ENCODE measurements at regions not wholly inside any gene's neighbourhood (a gene's known extent, or its start where the extent isn't known, plus 50 kb on each side); places are given as distances from the start of the nearest gene placed in this dataset.

DNA sequence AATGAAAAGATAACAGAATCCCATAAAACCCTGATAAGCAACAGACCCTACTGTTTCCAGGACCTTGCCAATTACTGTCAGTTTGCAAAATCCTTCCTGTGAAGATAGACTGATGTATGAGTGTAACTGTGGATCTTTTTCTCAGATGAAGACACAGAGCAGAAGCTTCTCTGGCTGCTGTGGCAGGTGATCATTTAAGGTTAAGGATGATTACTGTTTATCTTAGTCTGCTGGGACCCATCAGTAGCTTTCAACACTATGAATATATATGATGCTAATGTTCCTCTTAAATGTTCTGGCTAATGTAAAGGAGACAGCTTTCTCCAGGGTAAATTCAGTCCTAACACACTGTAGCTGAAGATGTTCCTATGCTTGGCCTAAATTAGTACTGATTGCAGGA is 56.0 kb upstream of the CTTNBP2 start:
- DNase-seq, result no peak
- no peaks in the 10 kb centered on the region for H3K9me3 ChIP-seq (ENCODE audit: control insufficient read depth, low read length, poor library complexity, severe bottlenecking)
- Mint-ChIP-seq H3K4me1 (no peaks in the 10 kb centered on the region), H3K4me3 (no peak overlapping the region), H3K36me3 (ENCODE audit: low read depth) (no peaks in the 10 kb centered on the region), H3K27ac (no peak overlapping the region), H3K27me3 (no peaks in the 10 kb centered on the region)
- ATAC-seq, result no peak

DNA sequence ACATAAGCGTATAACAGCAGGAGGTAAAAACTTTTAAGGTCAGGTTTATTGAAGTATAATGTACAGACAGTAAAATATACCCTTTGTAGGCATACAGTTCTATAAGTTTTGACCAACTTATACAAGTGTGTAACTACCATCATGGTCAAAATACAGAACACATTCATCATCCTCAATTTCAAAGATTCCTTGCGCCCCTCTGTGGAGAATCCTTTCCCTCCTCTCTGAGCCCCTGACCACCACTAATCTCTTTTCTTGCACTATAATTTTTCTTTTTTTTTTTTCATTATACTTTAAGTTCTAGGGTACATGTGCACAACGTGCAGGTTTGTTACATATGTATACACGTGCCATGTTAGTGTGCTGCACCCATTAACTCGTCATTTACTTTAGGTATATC is 58.1 kb upstream of the CTTNBP2 start:
- no peak for ATAC-seq
- H3K4me3 Mint-ChIP-seq, result no peak overlapping the region
- H3K27me3 Mint-ChIP-seq, result no peaks in the 10 kb centered on the region
- no peaks in the 10 kb centered on the region for H3K9me3 ChIP-seq (ENCODE audit: control insufficient read depth, low read length, poor library complexity, severe bottlenecking)
- H3K36me3 Mint-ChIP-seq (ENCODE audit: low read depth), result no peaks in the 10 kb centered on the region
- DNase-seq, result no peak
- H3K4me1 Mint-ChIP-seq, result no peaks in the 10 kb centered on the region
- H3K27ac Mint-ChIP-seq, result no peak overlapping the region

DNA sequence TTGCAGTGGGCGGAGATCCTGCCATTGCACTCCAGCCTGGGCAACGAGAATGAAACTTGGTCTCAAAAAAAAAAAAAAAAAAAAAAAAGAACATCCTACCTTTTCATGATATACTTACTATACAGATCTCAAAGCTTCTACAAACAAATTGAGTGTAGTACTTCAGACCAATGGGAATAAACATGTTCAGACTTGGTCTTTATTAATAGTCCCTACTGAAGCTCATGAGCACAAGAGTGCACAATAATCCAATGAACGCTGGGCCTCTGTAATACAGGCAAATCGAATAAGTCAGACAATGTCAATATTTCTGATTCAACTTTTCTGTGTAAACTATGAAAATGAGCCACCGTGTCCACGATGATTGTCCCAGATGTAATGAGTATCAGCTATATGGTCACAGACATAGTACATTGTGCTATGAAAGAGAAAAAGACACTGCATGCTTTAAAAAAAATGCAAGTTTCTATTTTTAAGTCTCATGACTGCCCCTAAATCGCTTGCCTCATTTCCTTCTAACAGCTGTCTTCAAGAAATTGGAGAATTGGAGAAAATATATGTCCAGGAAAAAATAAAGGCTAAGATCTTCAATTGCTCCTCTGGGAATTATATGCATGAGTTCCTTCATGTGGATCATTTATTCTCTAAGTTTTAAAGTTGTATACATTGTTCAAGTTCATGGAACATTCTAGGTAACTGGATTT is 64.0 kb upstream of the CTTNBP2 start:
- H3K36me3 Mint-ChIP-seq (ENCODE audit: low read depth), result no peaks in the 10 kb centered on the region

DNA sequence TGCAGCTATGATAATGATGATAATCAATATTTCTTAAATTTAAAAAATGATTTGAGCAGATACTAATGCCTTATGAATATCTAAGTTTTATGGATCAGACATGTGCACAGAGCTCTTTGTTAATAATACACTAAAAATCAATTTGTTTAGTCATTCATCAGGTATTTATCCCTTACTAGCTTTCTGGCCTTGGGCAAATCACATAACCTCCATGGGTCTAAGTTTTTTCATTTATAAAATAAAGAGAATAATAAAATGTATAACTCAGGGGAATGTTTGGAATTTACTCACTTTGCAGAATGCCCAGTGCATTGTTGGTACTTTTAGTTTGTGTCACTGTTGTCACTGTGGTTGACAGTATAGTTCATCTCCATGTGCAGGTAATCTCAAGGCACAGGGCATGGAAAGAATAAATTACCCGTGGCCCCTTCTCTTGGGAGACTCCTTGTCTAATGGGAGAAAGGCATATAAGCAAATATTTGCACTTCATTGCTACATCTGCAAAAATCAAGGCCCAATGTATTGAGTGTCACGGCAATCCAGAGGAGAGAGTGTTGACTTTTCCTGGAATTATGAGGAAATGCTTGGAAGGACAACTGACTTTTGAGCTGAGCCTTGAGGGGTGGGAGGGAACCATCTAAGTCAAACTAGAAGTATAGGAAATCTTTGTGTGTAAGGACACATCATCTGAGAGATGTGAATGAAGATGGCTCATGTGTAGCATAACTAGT is 64.7 kb upstream of the CTTNBP2 start:
- H3K27me3 Mint-ChIP-seq, result no peaks in the 10 kb centered on the region
- ATAC-seq, result no peak

More for the DNA sequence above, 64.0 kb upstream of the CTTNBP2 start:
- no peak overlapping the region for H3K27ac Mint-ChIP-seq
- DNase-seq, result no peak
- no peaks in the 10 kb centered on the region for H3K9me3 ChIP-seq (ENCODE audit: control insufficient read depth, low read length, poor library complexity, severe bottlenecking)
- no peaks in the 10 kb centered on the region for H3K27me3 Mint-ChIP-seq
- H3K4me3 Mint-ChIP-seq, result no peak overlapping the region
- H3K4me1 Mint-ChIP-seq, result no peaks in the 10 kb centered on the region
- ATAC-seq, result no peak

DNA sequence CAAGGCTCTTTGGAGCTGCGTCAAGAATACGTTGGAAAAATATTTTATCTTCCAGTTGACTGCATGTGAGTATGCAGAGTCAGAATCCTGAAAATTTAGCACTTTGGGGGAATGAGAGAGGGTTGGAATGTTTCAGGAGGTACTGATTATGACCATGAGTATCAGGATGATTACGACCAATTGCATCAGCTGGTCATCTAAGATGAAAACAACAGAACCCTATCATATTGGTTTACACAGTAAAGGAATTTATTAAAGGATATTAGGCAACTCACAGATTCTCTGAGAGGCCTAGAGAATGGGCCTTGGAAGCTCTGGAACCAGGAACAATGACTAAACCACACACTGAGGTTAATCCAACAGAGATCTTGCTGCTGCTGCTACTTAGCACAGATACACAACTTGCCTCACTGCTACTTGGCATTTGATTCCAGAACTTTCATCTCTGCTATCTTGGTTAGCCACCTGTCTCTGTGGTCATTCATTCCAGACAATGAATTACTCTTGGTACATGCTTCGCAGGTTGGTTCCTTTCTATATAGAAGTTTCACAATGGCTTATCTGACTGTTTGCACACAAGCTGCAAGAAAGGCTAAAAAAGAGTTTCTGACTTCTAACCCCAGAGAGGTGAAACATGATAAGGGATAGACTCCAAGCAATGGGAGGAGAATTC is 68.0 kb upstream of the CTTNBP2 start:
- DNase-seq, result no peak
- no peaks in the 10 kb centered on the region for H3K9me3 ChIP-seq (ENCODE audit: control insufficient read depth, low read length, poor library complexity, severe bottlenecking)
- H3K27me3 Mint-ChIP-seq, result no peaks in the 10 kb centered on the region
- no peaks in the 10 kb centered on the region for H3K36me3 Mint-ChIP-seq (ENCODE audit: low read depth)
- H3K4me1 Mint-ChIP-seq, result no peaks in the 10 kb centered on the region
- H3K27ac Mint-ChIP-seq, result no peak overlapping the region
- no peak overlapping the region for H3K4me3 Mint-ChIP-seq
- ATAC-seq, result no peak

More for the DNA sequence above, 64.7 kb upstream of the CTTNBP2 start:
- no peak overlapping the region for H3K27ac Mint-ChIP-seq
- H3K9me3 ChIP-seq (ENCODE audit: control insufficient read depth, low read length, poor library complexity, severe bottlenecking), result no peaks in the 10 kb centered on the region
- H3K4me3 Mint-ChIP-seq, result no peak overlapping the region
- DNase-seq, result no peak
- no peaks in the 10 kb centered on the region for H3K4me1 Mint-ChIP-seq
- no peaks in the 10 kb centered on the region for H3K36me3 Mint-ChIP-seq (ENCODE audit: low read depth)

DNA sequence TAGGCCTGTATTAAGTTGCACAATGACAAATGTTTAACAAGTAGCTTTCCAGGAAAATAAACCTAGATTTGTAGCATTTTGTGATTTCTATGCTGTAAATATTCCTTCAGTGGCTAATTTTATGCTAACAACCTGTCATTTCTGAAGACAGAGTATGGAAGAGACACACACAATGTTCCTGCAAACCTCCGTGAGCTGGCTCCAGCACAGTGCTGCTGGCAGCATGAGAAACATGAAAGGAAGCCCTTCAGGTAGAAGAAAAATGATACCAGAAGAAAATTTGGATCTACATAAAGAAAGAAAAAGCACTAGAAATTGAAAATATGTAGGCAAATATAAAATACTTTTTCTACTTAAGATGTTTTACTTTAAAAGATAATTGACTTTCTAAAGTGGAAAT is 69.5 kb upstream of the CTTNBP2 start:
- Mint-ChIP-seq H3K4me1 (no peaks in the 10 kb centered on the region), H3K36me3 (ENCODE audit: low read depth) (no peaks in the 10 kb centered on the region), H3K4me3 (no peak overlapping the region), H3K27me3 (no peaks in the 10 kb centered on the region), H3K27ac (no peak overlapping the region)
- DNase-seq (no peak), ATAC-seq (no peak)
- H3K9me3 ChIP-seq (ENCODE audit: control insufficient read depth, low read length, poor library complexity, severe bottlenecking), result no peaks in the 10 kb centered on the region

DNA sequence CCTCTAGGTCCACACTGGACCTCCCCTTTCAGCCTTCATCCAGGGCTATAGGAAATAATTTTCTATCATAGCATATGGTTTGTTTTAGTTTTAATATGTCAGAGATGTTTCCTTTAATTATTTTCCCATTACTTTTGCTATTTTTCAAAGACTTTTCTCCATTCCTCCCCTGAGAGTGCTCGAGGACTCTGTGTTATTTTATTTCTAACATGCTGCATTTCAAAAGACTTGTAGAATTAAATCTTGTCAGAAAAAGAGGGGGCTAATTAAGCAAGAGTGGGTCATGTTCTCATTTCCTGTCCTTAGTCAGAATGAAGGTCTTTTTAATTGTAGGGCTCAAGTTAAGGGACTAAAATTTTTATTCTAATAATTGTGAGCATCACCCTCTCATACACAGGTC is 71.6 kb upstream of the CTTNBP2 start:
- Mint-ChIP-seq H3K4me1 (no peaks in the 10 kb centered on the region), H3K27me3 (no peaks in the 10 kb centered on the region), H3K27ac (no peak overlapping the region), H3K36me3 (ENCODE audit: low read depth) (no peaks in the 10 kb centered on the region), H3K4me3 (no peak overlapping the region)
- no peaks in the 10 kb centered on the region for H3K9me3 ChIP-seq (ENCODE audit: control insufficient read depth, low read length, poor library complexity, severe bottlenecking)
- ATAC-seq (no peak), DNase-seq (no peak)

DNA sequence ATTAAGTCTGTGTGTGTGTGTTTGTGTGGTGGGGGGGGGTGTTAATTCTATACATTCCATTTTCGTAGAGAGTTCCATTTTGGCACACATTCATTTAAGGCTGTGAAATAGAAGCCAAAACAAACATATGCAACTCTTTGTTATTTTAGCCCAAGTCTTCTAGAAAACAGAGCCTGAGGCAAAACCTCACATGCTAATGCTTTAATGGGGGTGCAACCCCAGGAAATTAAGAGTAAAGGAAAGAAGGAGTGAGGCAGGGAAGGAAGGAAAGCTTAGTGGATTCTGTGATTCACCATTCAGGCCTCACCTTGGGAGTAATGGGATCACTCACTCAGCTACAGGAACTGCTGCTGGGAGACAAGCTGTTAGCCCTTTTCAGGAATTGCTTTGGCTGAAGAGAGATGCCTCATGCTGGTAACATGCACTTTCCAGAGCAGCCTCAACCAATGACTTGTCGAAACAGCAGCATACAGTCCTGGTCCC is 73.0 kb upstream of the CTTNBP2 start:
- Mint-ChIP-seq H3K36me3 (ENCODE audit: low read depth) (no peaks in the 10 kb centered on the region), H3K27ac (no peak overlapping the region), H3K4me1 (no peaks in the 10 kb centered on the region), H3K4me3 (no peak overlapping the region), H3K27me3 (no peaks in the 10 kb centered on the region)
- no peak for ATAC-seq
- DNase-seq, result no peak
- H3K9me3 ChIP-seq (ENCODE audit: control insufficient read depth, low read length, poor library complexity, severe bottlenecking), result no peaks in the 10 kb centered on the region

DNA sequence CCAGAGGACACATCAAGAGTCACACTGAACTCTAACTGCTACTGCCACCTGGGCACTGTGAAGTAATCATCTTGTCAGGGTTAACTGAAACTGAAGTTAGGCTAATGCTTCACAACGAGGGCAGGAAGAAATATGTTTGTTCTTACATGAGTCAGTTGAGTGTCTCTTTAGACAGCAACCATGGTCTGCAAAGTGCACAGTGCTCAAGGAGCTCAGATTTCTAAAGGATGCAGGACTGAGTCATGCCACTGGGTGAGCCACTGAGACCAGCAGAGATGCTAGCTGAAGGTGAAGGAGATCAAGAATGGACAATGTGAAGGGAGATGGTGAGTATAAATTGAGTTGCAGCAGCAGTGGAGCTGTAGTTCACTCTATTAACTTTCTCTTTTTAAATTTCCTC is 76.0 kb upstream of the CTTNBP2 start:
- Mint-ChIP-seq H3K4me1 (no peaks in the 10 kb centered on the region), H3K27me3 (peaks cover 4% of the 10 kb centered on the region), H3K36me3 (ENCODE audit: low read depth) (no peaks in the 10 kb centered on the region), H3K27ac (no peak overlapping the region), H3K4me3 (no peak overlapping the region)
- no peaks in the 10 kb centered on the region for H3K9me3 ChIP-seq (ENCODE audit: control insufficient read depth, low read length, poor library complexity, severe bottlenecking)
- no peak for DNase-seq
- ATAC-seq, result no peak

DNA sequence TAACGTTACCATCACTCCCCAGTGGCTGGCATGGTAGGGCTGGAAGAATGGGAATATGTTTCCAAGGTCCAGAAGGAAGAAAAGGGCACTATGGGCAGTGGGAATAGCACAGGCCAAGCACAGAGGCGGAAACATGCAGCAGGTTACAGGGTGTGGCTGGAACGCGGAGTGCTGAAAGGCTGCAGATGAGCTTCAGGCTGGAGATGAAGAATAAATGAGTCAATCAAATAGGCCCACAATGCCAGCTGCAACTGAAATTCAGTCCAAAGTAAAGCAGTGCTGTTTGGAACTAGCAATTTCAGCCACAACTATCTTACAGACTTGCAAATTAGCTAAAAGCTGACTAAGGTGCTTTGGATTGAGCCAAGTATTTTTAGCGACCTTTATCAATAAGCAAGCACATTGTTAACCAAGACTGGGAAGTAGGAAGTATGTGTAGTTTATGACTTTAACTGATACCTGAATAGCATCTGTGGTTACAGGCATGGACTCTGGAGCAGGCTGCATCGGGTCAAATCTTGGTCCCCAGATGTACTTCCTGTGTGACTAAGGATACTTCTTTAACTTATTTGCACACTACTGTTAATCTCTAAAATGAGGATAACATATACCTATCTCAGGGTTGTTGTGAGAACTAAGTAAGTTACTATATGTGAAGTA is 77.5 kb upstream of the CTTNBP2 start:
- H3K4me3 Mint-ChIP-seq, result no peak overlapping the region
- DNase-seq (no peak), ATAC-seq (no peak)
- no peaks in the 10 kb centered on the region for H3K36me3 Mint-ChIP-seq (ENCODE audit: low read depth)
- no peaks in the 10 kb centered on the region for H3K4me1 Mint-ChIP-seq
- no peaks in the 10 kb centered on the region for H3K9me3 ChIP-seq (ENCODE audit: control insufficient read depth, low read length, poor library complexity, severe bottlenecking)
- no peak overlapping the region for H3K27ac Mint-ChIP-seq
- H3K27me3 Mint-ChIP-seq, result peaks cover 4% of the 10 kb centered on the region

DNA sequence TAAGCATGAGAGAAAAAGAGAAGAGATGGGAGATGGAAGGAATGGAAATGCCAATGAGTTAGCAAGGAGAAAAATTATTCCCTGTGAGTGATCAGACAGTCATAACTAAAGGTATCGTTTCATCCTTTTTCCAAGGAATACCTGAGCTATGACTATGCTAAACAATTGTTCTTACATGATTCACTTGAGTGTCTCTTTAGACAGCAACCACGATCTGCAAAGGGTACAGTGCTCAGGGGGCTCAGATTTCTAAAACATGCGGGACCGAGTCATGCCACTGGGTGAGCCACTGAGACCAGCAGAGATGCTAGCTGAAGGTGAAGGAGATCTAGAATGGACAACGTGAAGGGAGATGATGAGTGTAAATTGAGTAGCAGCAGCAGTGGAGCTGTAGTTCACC is 78.0 kb upstream of the CTTNBP2 start:
- ATAC-seq (no peak), DNase-seq (no peak)
- H3K9me3 ChIP-seq (ENCODE audit: control insufficient read depth, low read length, poor library complexity, severe bottlenecking), result no peaks in the 10 kb centered on the region
- no peak overlapping the region for H3K4me3 Mint-ChIP-seq
- H3K36me3 Mint-ChIP-seq (ENCODE audit: low read depth), result no peaks in the 10 kb centered on the region
- H3K27me3 Mint-ChIP-seq, result peaks cover 4% of the 10 kb centered on the region
- no peak overlapping the region for H3K27ac Mint-ChIP-seq
- H3K4me1 Mint-ChIP-seq, result no peaks in the 10 kb centered on the region

DNA sequence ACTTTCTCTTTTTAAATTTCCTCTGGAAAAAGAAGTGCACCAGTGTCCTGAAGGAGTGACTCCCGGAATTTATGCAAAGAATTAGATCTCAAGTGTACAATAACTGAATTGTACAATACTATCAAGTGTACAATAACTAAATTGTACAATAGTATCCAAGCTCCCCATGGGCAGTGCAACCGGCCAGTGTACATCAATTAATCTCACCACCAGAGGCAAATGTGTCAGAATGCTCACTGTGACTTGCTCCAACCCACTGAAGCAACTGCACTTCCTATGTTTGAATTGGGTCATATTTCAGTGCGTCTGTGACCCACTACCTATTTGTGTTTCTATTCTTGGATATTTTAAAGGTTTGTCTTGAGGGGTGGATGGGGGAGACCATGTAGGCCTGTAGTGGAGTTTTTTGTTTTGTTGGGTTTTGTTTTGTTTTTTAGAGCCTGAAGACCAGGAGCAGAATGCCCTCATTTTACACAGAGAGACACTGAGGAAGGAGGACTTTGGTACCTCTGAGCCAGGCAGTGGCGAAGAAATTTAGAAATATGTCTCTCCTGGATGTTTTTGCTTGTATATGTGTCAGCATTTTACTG is 78.5 kb upstream of the CTTNBP2 start:
- H3K9me3 ChIP-seq (ENCODE audit: control insufficient read depth, low read length, poor library complexity, severe bottlenecking), result no peaks in the 10 kb centered on the region
- H3K36me3 Mint-ChIP-seq (ENCODE audit: low read depth), result no peaks in the 10 kb centered on the region
- no peak overlapping the region for H3K27ac Mint-ChIP-seq
- DNase-seq, result no peak
- no peak for ATAC-seq
- H3K27me3 Mint-ChIP-seq, result peaks cover 4% of the 10 kb centered on the region
- H3K4me1 Mint-ChIP-seq, result no peaks in the 10 kb centered on the region
- no peak overlapping the region for H3K4me3 Mint-ChIP-seq

DNA sequence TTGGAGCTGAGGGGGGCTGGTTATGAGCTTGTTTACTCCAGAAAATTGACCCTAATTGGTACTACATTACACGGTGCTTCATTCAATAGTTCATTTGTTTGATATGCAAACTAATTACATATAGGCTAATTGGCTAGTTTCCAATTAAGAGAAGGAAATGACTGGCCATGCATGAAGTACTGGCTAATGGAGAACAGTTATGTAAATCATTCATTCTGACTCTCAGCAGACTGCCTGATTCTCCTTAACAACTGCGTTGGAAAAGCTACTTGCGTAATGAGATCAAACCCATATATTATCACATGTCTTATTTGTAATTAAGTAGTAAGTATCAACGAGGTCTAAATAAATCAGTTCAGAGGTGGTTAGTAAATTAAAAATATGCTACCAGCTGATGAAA is 81.8 kb upstream of the CTTNBP2 start:
- peaks cover 4% of the 10 kb centered on the region for H3K27me3 Mint-ChIP-seq
- H3K4me1 Mint-ChIP-seq, result no peaks in the 10 kb centered on the region

More for the DNA sequence above, 81.8 kb upstream of the CTTNBP2 start:
- DNase-seq, result no peak
- Mint-ChIP-seq H3K4me3 (no peak overlapping the region), H3K36me3 (ENCODE audit: low read depth) (no peaks in the 10 kb centered on the region), H3K27ac (no peak overlapping the region)
- H3K9me3 ChIP-seq (ENCODE audit: control insufficient read depth, low read length, poor library complexity, severe bottlenecking), result no peaks in the 10 kb centered on the region
- no peak for ATAC-seq
